GM21423 (cell line): ENCODE measurements at regions not wholly inside any gene's neighbourhood (a gene's known extent, or its start where the extent isn't known, plus 50 kb on each side); places are given as distances from the start of the nearest gene placed in this dataset.

Source experiments
- ATAC-seq: cut with Tn5 transposase; IDR thresholded peaks from one replicate; pipeline ENCODE4 v1.9.1; 2021; ENCODE audit warnings: mild to moderate bottlenecking, moderate library complexity; ENCODE audit not compliant: unreplicated experiment

GRCh38 chr18:8499810-8500675, 109.2 kb upstream of the RAB12 start:
- no peak for ATAC-seq

- no peak for ATAC-seq
Measured at GRCh38 chr18:8501044-8501443, 108.2 kb upstream of the RAB12 start.

GRCh38 chr18:8503248-8503647, 106.0 kb upstream of the RAB12 start:
- no peak for ATAC-seq

GRCh38 chr18:8504424-8504823, 104.8 kb upstream of the RAB12 start:
- ATAC-seq: no peak

GRCh38 chr18:8504880-8505435, 104.3 kb upstream of the RAB12 start:
- no peak for ATAC-seq

GRCh38 chr18:8506251-8507049, 102.8 kb upstream of the RAB12 start:
- ATAC-seq: no peak

- ATAC-seq: no peak
Measured at GRCh38 chr18:8507361-8507760, 101.9 kb upstream of the RAB12 start.

GRCh38 chr18:8507915-8508705, 101.1 kb upstream of the RAB12 start:
- ATAC-seq: no peak

- no peak for ATAC-seq
Measured at GRCh38 chr18:8513249-8513648, 96.0 kb upstream of the RAB12 start.

- ATAC-seq: no peak
Measured at GRCh38 chr18:8514409-8514808, 94.8 kb upstream of the RAB12 start.

GRCh38 chr18:8515142-8515865, 93.9 kb upstream of the RAB12 start:
- ATAC-seq: no peak

- ATAC-seq: no peak
Measured at GRCh38 chr18:8516371-8517250, 92.6 kb upstream of the RAB12 start.

GRCh38 chr18:8517276-8517675, 92.0 kb upstream of the RAB12 start:
- ATAC-seq: no peak

GRCh38 chr18:8519102-8519501, 90.1 kb upstream of the RAB12 start:
- ATAC-seq: no peak

- no peak for ATAC-seq
Measured at GRCh38 chr18:8520266-8520665, 89.0 kb upstream of the RAB12 start.

GRCh38 chr18:8522756-8523155, 86.5 kb upstream of the RAB12 start:
- no peak for ATAC-seq

- no peak for ATAC-seq
Measured at GRCh38 chr18:8525692-8526091, 83.5 kb upstream of the RAB12 start.

- ATAC-seq: no peak
Measured at GRCh38 chr18:8526332-8526731, 82.9 kb upstream of the RAB12 start.

GRCh38 chr18:8529609-8530008, 79.6 kb upstream of the RAB12 start:
- no peak for ATAC-seq
